ENCODE measurements at regions not wholly inside any gene's neighbourhood (a gene's known extent, or its start where the extent isn't known, plus 50 kb on each side); places are given as distances from the start of the nearest gene placed in this dataset.

- TF ChIP-seq ZNF274 (IDR thresholded peaks at IDR 0.05; ENCODE audit: low read depth, low read length) = no peak
- no peak for TF ChIP-seq SRF (IDR thresholded peaks at IDR 0.05; ENCODE audit: low read depth)
- TF ChIP-seq EZH2 (IDR thresholded peaks at IDR 0.05) = no peak
- no peak for TF ChIP-seq CEBPB (IDR thresholded peaks at IDR 0.05; ENCODE audit: low read depth)
- no peak for TF ChIP-seq EZH2phosphoT487 (IDR thresholded peaks at IDR 0.05; ENCODE audit: borderline replicate concordance)
- TF ChIP-seq ELF1 (IDR thresholded peaks at IDR 0.05; ENCODE audit: borderline replicate concordance, low read depth) = no peak
Measured at GRCh38 chr9:107731115-107731762, 241.7 kb upstream of the KLF4 start (continued).

- RAD21 ChIA-PET (ENCODE audit: low non-redundant PET in 1 of 2, low total read pairs in 2 of 2, uncharacterized antibody in 2 of 2, unreplicated experiment in 2 of 2) = no interaction called here
- DNase-seq (ENCODE audit: low read depth, low spot score) (no peak), ATAC-seq (no peak)
- no peak overlapping the region for H3K4me3 ChIP-seq (replicated peaks in 1 of 2; ENCODE audit: low read depth in 1 of 2, low read length in 2 of 2)
- peaks cover 0 to 8% of the 10 kb centered on the region in 2 experiments; a peak in 1 of 4 replicates for H3K4me1 ChIP-seq (ENCODE audit: control insufficient read depth in 1 of 2, insufficient read depth in 2 of 2, low read length in 2 of 2)
- intact Hi-C loops (cut with micrococcal nuclease) = no loop called here
- no peaks in the 10 kb centered on the region for H3K9me3 ChIP-seq (ENCODE audit: control insufficient read depth in 1 of 2, insufficient read depth in 1 of 2, low read depth in 1 of 2, low read length in 2 of 2)
- H3K36me3 ChIP-seq (ENCODE audit: control insufficient read depth in 1 of 2, insufficient read depth in 2 of 2, low read length in 2 of 2) = no peaks in the 10 kb centered on the region
- TF ChIP-seq EGR1 (IDR thresholded peaks at IDR 0.05; ENCODE audit: low read depth) = no peak
- no peak for TF ChIP-seq REST (IDR thresholded peaks at IDR 0.05; ENCODE audit: low read depth)
- TF ChIP-seq SP1 (IDR thresholded peaks at IDR 0.05; ENCODE audit: low read depth) = no peak
- no peak for TF ChIP-seq ZBTB33 (IDR thresholded peaks at IDR 0.05; ENCODE audit: extremely low read depth, insufficient replicate concordance, low read length)
- no peak for TF ChIP-seq FOSL1 (IDR thresholded peaks at IDR 0.05; ENCODE audit: low read depth)
- no peak for TF ChIP-seq CBX3 (IDR thresholded peaks at IDR 0.05; ENCODE audit: low read depth)
- no peak for TF ChIP-seq MAX (IDR thresholded peaks at IDR 0.05)
- no peak for TF ChIP-seq POLR2AphosphoS5 (IDR thresholded peaks at IDR 0.05; ENCODE audit: low read depth, low read length)
- no peak for TF ChIP-seq JUND (IDR thresholded peaks at IDR 0.05)
- TF ChIP-seq SRF (IDR thresholded peaks at IDR 0.05; ENCODE audit: low read depth) = no peak
- no peak for TF ChIP-seq EZH2phosphoT487 (IDR thresholded peaks at IDR 0.05; ENCODE audit: borderline replicate concordance)
- no peaks in the 10 kb centered on the region for H4K20me1 ChIP-seq (ENCODE audit: insufficient read depth)
- H3K79me2 ChIP-seq (ENCODE audit: insufficient read depth, low read length) = no peaks in the 10 kb centered on the region
- CTCF ChIA-PET = no interaction called here
- H3K4me2 ChIP-seq (ENCODE audit: low read length) = no peak overlapping the region
- H2AFZ ChIP-seq (ENCODE audit: low read depth, low read length, poor library complexity, severe bottlenecking) = no peak overlapping the region
- no peak overlapping the region for H3K9ac ChIP-seq (ENCODE audit: low read length)
- H3K9me2 ChIP-seq (ENCODE audit: insufficient read depth) = no peaks in the 10 kb centered on the region
- POLR2A ChIA-PET = no interaction called here
- no peak overlapping the region for H3K27ac ChIP-seq (ENCODE audit: low read depth, low read length)
- no peaks in the 10 kb centered on the region for H3K27me3 ChIP-seq (ENCODE audit: insufficient read depth, low read length)
- no TSS peak for BruUV-seq (replicated peaks)
Measured at GRCh38 chr9:107730666-107731065, 241.1 kb upstream of the KLF4 start.

Data from HCT116 (cell line).